Vagina (tissue), 2 donors: ENCODE measurements at regions not wholly inside any gene's neighbourhood (a gene's known extent, or its start where the extent isn't known, plus 50 kb on each side); places are given as distances from the start of the nearest gene placed in this dataset.

Source experiments
- POLR2A ChIP-seq, 2 donors: fragments of 450-650 bp; IDR thresholded peaks; one replicate each; pipeline ENCODE4 v1.6.1; 2017; ENCODE audit warnings: antibody characterized with exemption in 2 of 2, mild to moderate bottlenecking in 2 of 2, moderate library complexity in 2 of 2
- POLR2AphosphoS5 ChIP-seq, 2 donors: sonication (generic); formaldehyde crosslinking; IDR thresholded peaks; one replicate each; pipeline ENCODE4 v1.9.0; 2017; ENCODE audit warnings: antibody characterized with exemption in 2 of 2, mild to moderate bottlenecking in 2 of 2, low read depth in 1 of 2; ENCODE audit not compliant: insufficient read depth in 1 of 2
- TF ChIP-seq, protein P1 (sequence below), 3 experiments: fragments of 450-650 bp in 2 of 3; fragments of 200-600 bp in 1 of 3; sonication (generic) in 1 of 3; IDR thresholded peaks; one replicate each; pipeline ENCODE4 v1.5.1; 2017 to 2019; ENCODE audit warnings: antibody characterized with exemption in 3 of 3, mild to moderate bottlenecking in 2 of 3, moderate library complexity in 2 of 3

DNA sequence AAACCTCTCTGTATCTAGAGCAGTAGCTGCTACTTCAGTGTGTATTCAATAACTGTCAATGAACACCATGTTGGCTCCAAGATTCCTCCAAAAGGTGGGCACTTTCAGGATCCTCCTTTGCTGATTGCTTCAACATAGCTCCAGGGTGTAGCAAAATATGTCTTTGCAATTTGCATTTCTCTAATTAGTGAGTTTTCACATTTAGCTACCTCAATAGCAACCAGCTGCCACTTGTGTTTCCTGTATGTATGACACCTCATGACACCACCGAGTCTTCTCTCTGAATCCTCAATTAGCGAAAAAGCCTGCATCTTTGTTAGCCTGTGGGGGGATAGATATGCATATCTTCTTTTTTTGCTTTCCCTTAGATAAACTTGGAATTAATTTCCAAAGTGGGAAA, 898.3 kb upstream of the FAT3 start:
- TF ChIP-seq, protein P1, sequence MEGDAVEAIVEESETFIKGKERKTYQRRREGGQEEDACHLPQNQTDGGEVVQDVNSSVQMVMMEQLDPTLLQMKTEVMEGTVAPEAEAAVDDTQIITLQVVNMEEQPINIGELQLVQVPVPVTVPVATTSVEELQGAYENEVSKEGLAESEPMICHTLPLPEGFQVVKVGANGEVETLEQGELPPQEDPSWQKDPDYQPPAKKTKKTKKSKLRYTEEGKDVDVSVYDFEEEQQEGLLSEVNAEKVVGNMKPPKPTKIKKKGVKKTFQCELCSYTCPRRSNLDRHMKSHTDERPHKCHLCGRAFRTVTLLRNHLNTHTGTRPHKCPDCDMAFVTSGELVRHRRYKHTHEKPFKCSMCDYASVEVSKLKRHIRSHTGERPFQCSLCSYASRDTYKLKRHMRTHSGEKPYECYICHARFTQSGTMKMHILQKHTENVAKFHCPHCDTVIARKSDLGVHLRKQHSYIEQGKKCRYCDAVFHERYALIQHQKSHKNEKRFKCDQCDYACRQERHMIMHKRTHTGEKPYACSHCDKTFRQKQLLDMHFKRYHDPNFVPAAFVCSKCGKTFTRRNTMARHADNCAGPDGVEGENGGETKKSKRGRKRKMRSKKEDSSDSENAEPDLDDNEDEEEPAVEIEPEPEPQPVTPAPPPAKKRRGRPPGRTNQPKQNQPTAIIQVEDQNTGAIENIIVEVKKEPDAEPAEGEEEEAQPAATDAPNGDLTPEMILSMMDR (IDR thresholded peaks at IDR 0.05) = no peak
- no peak for TF ChIP-seq POLR2A (IDR thresholded peaks at IDR 0.05)
- TF ChIP-seq POLR2AphosphoS5 (IDR thresholded peaks at IDR 0.05; ENCODE audit: insufficient read depth in 1 of 2, low read depth in 1 of 2) = no peak
